Suprapubic skin (tissue), 4 donors: ENCODE measurements at regions not wholly inside any gene's neighbourhood (a gene's known extent, or its start where the extent isn't known, plus 50 kb on each side); places are given as distances from the start of the nearest gene placed in this dataset.

Experiments
- POLR2A ChIP-seq, 2 donors: fragments of 450-650 bp; IDR thresholded peaks; one replicate each; pipeline ENCODE4 v1.6.1; 2017; ENCODE audit warnings: antibody characterized with exemption in 2 of 2, mild to moderate bottlenecking in 2 of 2, moderate library complexity in 2 of 2
- POLR2AphosphoS5 ChIP-seq, 3 donors: sonication (generic); formaldehyde crosslinking; IDR thresholded peaks; one replicate each; pipeline ENCODE4 v1.6.1; 2017; ENCODE audit warnings: antibody characterized with exemption in 3 of 3
- TF ChIP-seq, protein P1 (sequence below), 2 donors: fragments of 200-600 bp in 1 of 2; fragments of 450-650 bp in 1 of 2; sonication (generic) in 1 of 2; IDR thresholded peaks; one replicate each; pipeline ENCODE4 v1.5.1; 2016 to 2019; ENCODE audit warnings: antibody characterized with exemption in 2 of 2, mild to moderate bottlenecking in 1 of 2, moderate library complexity in 1 of 2

DNA sequence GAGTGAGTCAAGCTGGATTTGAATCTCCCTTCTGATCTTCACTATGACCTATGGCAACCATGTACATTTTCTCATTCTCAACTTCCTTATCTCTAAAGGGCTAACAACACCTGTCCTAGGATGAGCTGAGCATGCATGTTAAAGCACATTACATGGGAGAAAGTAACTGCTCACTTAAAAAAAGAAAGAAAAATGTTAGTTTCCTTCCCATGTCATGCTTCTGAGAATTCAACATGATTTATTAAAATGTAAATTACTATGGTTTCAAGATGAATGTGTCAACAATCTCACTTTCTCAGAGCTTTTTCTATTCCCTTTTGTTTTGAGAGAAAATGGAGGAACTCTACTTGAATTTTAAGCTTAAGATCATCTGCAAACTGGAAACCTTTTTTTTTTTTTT is 295.3 kb downstream of the SKIDA1 start:
- TF ChIP-seq, protein P1, sequence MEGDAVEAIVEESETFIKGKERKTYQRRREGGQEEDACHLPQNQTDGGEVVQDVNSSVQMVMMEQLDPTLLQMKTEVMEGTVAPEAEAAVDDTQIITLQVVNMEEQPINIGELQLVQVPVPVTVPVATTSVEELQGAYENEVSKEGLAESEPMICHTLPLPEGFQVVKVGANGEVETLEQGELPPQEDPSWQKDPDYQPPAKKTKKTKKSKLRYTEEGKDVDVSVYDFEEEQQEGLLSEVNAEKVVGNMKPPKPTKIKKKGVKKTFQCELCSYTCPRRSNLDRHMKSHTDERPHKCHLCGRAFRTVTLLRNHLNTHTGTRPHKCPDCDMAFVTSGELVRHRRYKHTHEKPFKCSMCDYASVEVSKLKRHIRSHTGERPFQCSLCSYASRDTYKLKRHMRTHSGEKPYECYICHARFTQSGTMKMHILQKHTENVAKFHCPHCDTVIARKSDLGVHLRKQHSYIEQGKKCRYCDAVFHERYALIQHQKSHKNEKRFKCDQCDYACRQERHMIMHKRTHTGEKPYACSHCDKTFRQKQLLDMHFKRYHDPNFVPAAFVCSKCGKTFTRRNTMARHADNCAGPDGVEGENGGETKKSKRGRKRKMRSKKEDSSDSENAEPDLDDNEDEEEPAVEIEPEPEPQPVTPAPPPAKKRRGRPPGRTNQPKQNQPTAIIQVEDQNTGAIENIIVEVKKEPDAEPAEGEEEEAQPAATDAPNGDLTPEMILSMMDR (IDR thresholded peaks at IDR 0.05): no peak
- TF ChIP-seq POLR2AphosphoS5 (IDR thresholded peaks at IDR 0.05) (no peak), POLR2A (IDR thresholded peaks at IDR 0.05) (no peak)
